ENCODE measurements at regions not wholly inside any gene's neighbourhood (a gene's known extent, or its start where the extent isn't known, plus 50 kb on each side); places are given as distances from the start of the nearest gene placed in this dataset.
"Not testable (repeated sequence)": the region's sequence is repeated elsewhere in the genome, so short reads cannot be mapped to it uniquely, and the experiment has no call there.

GRCh38 chrY:10958122-10958521, 1430.4 kb downstream of the TSPY10 start:
- DNase-seq; intact Hi-C loops (cut with DNase I); H3K4me1 ChIP-seq (ENCODE audit: insufficient read depth); H3K36me3 ChIP-seq; H3K4me3 ChIP-seq; H3K9me3 ChIP-seq; H3K27ac ChIP-seq; H3K27me3 ChIP-seq: not testable (repeated sequence)
- 0% methylated on average over 1 of the region's 3 CpGs; no CpG with 5 or more reads in 2 of the 3 donors for WGBS, 3 donors

DNA sequence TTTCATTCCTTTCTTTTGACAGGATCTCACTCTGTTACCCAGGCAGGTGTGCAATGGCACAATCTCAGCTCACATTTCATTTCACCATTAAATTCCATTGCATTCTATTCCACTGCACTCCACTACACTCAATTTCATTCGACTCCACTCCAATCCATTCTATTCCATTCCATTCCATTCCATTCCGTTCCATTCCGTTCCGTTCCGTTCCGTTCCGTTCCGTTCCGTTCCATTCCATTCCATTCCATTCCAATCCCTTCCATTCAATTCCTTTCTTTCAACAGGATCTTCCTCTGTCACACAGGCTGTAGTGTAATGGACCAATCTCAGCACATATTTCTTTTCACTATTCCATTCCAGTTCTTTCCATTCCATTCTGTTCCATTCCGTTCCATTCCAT, 1445.7 kb downstream of the TSPY10 start:
- WGBS, 3 donors: 23% methylated on average over 8 of the region's 10 CpGs; no CpG with 5 or more reads in 2 of the 3 donors
- Histone ChIP-seq H3K4me1 (ENCODE audit: insufficient read depth) (no peaks in the 10 kb centered on the region), H3K4me3 (no peak overlapping the region), H3K36me3 (no peaks in the 10 kb centered on the region), H3K9me3 (no peaks in the 10 kb centered on the region), H3K27me3 (no peaks in the 10 kb centered on the region), H3K27ac (no peak overlapping the region)
- TF ChIP-seq, protein P1, sequence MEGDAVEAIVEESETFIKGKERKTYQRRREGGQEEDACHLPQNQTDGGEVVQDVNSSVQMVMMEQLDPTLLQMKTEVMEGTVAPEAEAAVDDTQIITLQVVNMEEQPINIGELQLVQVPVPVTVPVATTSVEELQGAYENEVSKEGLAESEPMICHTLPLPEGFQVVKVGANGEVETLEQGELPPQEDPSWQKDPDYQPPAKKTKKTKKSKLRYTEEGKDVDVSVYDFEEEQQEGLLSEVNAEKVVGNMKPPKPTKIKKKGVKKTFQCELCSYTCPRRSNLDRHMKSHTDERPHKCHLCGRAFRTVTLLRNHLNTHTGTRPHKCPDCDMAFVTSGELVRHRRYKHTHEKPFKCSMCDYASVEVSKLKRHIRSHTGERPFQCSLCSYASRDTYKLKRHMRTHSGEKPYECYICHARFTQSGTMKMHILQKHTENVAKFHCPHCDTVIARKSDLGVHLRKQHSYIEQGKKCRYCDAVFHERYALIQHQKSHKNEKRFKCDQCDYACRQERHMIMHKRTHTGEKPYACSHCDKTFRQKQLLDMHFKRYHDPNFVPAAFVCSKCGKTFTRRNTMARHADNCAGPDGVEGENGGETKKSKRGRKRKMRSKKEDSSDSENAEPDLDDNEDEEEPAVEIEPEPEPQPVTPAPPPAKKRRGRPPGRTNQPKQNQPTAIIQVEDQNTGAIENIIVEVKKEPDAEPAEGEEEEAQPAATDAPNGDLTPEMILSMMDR (IDR thresholded peaks at IDR 0.05): no peak
- no peak for TF ChIP-seq EP300 (IDR thresholded peaks at IDR 0.05)
- TF ChIP-seq POLR2A (IDR thresholded peaks at IDR 0.05): no peak
- intact Hi-C loops (cut with DNase I): no loop called here
- DNase-seq: peak in 1 of 5 donors; percentile 3

- Histone ChIP-seq H3K4me3 (no peak overlapping the region), H3K36me3 (no peaks in the 10 kb centered on the region), H3K9me3 (no peaks in the 10 kb centered on the region), H3K27me3 (no peaks in the 10 kb centered on the region), H3K27ac (no peak overlapping the region), H3K4me1 (ENCODE audit: insufficient read depth) (no peaks in the 10 kb centered on the region)
- WGBS, 3 donors: 0 to 35% methylated on average over 1 of the region's 2 CpGs; no CpG with 5 or more reads in 1 of the 3 donors
- no peak for TF ChIP-seq POLR2A (IDR thresholded peaks at IDR 0.05)
- no peak for TF ChIP-seq EP300 (IDR thresholded peaks at IDR 0.05)
- TF ChIP-seq, protein P1 (IDR thresholded peaks at IDR 0.05): no peak
- intact Hi-C loops (cut with DNase I): no loop called here
- no peak for DNase-seq
Measured at GRCh38 chrY:10986655-10987054, 1459.0 kb downstream of the TSPY10 start.

DNA sequence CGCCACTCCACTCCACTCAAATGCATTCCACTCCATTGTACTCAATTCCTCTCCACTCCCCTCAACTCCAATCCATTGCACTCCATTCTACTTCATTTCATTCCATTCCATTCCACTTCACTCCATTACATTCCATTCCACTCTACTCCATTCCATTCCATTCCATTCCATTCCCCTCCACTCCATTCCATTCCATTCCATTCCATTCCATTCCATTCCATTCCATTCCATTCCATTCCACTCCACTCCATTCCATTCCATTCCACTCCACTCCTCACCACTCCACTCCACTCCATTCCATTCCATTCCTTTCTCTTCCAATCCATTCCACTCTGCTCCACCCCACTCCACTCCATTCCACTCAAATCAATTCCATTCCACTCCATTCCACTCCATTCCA, 1459.9 kb downstream of the TSPY10 start:
- no peak overlapping the region for H3K4me3 ChIP-seq
- H3K4me1 ChIP-seq (ENCODE audit: insufficient read depth): no peaks in the 10 kb centered on the region
- no peak for TF ChIP-seq EP300 (IDR thresholded peaks at IDR 0.05)
- TF ChIP-seq, protein P1 (IDR thresholded peaks at IDR 0.05): no peak
- no peak for TF ChIP-seq POLR2A (IDR thresholded peaks at IDR 0.05)
- no peaks in the 10 kb centered on the region for H3K36me3 ChIP-seq
- DNase-seq: no peak
- H3K27ac ChIP-seq: no peak overlapping the region
- no peaks in the 10 kb centered on the region for H3K27me3 ChIP-seq
- no peaks in the 10 kb centered on the region for H3K9me3 ChIP-seq
- intact Hi-C loops (cut with DNase I): no loop called here
- WGBS, 3 donors: no CpG with 5 or more reads among the region's 1 CpG

- 0% methylated on average over 1 of the region's 2 CpGs; no CpG with 5 or more reads in 1 of the 3 donors for WGBS, 3 donors
Measured at GRCh38 chrY:10993955-10994354, 1466.3 kb downstream of the TSPY10 start.

GRCh38 chrY:10999715-11000114, 1472.0 kb downstream of the TSPY10 start:
- H3K36me3 ChIP-seq; intact Hi-C loops (cut with DNase I); H3K27ac ChIP-seq; H3K9me3 ChIP-seq; H3K4me3 ChIP-seq; H3K4me1 ChIP-seq (ENCODE audit: insufficient read depth); H3K27me3 ChIP-seq: not testable (repeated sequence)
- 29% methylated on average over 4 of the region's 5 CpGs; no CpG with 5 or more reads in 2 of the 3 donors for WGBS, 3 donors
- peak in 1 of 5 donors; percentile 5 for DNase-seq

More at GRCh38 chrY:10993955-10994354, 1466.3 kb downstream of the TSPY10 start:
- no peak for TF ChIP-seq EP300 (IDR thresholded peaks at IDR 0.05)
- no peak for TF ChIP-seq POLR2A (IDR thresholded peaks at IDR 0.05)
- TF ChIP-seq, protein P1 (IDR thresholded peaks at IDR 0.05): no peak
- no peak for DNase-seq
- intact Hi-C loops (cut with DNase I): no loop called here
- Histone ChIP-seq H3K27me3 (no peaks in the 10 kb centered on the region), H3K4me3 (no peak overlapping the region), H3K27ac (no peak overlapping the region), H3K4me1 (ENCODE audit: insufficient read depth) (no peaks in the 10 kb centered on the region), H3K36me3 (no peaks in the 10 kb centered on the region), H3K9me3 (no peaks in the 10 kb centered on the region)

DNA sequence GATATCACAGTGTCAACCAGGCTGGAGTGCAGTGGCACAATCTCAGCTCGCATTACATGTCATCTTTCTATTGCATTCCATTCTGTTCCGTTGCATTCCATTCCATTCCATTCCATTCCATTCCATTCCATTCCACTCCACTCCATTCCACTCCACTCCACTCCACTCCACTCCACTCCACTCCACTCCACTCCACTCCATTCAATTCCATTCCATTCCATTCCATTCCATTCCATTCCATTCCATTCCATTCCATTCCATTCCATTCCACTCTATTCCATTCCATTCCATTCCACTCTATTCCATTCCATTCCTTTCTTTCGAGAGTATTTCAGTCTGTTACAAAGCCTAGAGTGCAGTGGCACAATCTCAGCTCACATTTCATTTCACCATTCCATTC, 1486.5 kb downstream of the TSPY10 start:
- H3K27me3 ChIP-seq; H3K36me3 ChIP-seq; H3K4me3 ChIP-seq; H3K9me3 ChIP-seq; H3K27ac ChIP-seq; DNase-seq; H3K4me1 ChIP-seq (ENCODE audit: insufficient read depth); intact Hi-C loops (cut with DNase I): not testable (repeated sequence)
- 67% methylated on average over 1 of the region's 3 CpGs; no CpG with 5 or more reads in 2 of the 3 donors for WGBS, 3 donors
